WI38 (cell line): ENCODE measurements at regions not wholly inside any gene's neighbourhood (a gene's known extent, or its start where the extent isn't known, plus 50 kb on each side); places are given as distances from the start of the nearest gene placed in this dataset.

Source experiments
- H3K4me3 ChIP-seq: 2 replicates; pipeline ENCODE4 v1.5.1; 2011; ENCODE audit warnings: low read depth, mild to moderate bottlenecking, control low read depth, low read length
- TF ChIP-seq, protein P1 (sequence below): IDR thresholded peaks from 2 replicates; pipeline ENCODE4 v1.5.1; 2012; ENCODE audit warnings: low read depth, mild to moderate bottlenecking, control low read depth, low read length

DNA sequence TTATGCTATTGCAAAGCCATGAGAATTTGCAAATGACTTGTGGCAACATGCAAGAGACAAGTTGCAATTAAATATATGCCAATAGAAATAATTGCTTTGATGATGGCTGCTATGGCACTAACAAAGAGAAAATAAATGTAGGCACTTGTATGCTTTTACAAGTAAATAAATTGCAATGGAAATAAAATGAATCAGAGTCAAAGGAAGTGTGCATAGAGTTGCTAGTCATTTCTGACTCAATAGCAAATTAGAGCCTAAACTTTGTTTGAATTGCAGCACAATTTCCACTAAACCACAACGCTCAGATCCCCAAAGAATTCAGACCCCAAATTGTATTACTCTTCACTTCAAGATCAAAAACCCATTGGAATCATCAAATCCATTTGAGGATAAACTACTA lies 792.1 kb upstream of the ARGLU1 start:
- no peak overlapping the region for H3K4me3 ChIP-seq
- TF ChIP-seq, protein P1, sequence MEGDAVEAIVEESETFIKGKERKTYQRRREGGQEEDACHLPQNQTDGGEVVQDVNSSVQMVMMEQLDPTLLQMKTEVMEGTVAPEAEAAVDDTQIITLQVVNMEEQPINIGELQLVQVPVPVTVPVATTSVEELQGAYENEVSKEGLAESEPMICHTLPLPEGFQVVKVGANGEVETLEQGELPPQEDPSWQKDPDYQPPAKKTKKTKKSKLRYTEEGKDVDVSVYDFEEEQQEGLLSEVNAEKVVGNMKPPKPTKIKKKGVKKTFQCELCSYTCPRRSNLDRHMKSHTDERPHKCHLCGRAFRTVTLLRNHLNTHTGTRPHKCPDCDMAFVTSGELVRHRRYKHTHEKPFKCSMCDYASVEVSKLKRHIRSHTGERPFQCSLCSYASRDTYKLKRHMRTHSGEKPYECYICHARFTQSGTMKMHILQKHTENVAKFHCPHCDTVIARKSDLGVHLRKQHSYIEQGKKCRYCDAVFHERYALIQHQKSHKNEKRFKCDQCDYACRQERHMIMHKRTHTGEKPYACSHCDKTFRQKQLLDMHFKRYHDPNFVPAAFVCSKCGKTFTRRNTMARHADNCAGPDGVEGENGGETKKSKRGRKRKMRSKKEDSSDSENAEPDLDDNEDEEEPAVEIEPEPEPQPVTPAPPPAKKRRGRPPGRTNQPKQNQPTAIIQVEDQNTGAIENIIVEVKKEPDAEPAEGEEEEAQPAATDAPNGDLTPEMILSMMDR = no peak

DNA sequence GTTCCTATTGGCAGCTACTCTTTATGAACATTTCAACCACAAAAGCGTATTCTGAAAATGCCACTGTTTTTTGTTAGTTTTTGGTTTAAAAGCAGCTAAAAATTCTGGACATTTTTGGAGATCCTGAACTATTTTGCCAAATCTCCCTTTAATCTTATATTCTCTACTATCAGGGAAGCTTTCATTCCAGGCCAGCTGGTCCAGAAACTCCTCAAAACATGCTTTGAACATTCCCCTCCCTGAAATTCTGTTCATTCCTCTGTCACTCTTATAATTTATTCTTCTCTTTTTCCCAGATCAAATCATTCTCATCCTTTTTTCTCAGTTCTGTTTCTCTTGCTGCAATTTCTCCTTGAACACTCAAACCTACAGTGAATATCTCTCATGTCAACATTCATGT lies 790.9 kb upstream of the ARGLU1 start:
- TF ChIP-seq, protein P1 = no peak
- no peak overlapping the region for H3K4me3 ChIP-seq

DNA sequence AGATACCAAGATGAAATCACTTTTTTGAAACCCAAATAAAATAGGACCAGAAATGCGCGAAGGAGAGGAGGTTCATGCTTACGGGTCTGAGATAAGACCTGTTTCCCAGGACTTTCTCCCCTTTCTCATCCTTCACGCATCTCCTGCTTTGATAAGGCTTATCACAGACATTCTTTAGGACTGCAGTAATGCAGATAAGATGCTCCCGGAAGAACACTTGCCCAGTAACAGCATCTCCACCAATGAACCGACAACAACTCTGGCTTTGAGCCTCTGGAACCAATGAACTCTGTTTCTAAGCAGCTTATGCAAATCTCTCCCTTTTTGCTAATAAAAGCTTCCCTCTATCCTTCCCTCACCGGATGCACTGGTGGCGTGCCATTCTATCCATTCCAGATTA lies 783.4 kb upstream of the ARGLU1 start:
- H3K4me3 ChIP-seq = no peak overlapping the region
- TF ChIP-seq, protein P1 = no peak

DNA sequence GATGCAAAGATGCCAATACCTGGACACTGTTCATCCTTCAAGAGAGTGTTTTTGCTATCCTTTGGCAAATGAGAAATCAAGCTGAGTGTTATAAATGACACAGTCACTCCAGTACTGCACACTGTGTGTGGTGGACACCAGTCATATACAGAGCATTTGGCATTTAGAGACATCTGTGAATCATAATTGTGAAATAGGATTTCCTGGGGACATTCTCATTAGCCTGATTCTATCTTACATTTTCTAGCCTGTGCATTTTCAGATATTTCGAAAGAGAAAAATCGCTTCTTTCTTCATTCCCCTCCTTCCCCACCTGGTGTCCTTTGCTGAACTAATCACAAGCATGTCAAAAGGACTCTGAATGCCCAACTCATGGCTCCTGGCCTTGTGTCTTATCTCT lies 781.0 kb upstream of the ARGLU1 start:
- TF ChIP-seq, protein P1 = no peak
- H3K4me3 ChIP-seq = no peak overlapping the region

DNA sequence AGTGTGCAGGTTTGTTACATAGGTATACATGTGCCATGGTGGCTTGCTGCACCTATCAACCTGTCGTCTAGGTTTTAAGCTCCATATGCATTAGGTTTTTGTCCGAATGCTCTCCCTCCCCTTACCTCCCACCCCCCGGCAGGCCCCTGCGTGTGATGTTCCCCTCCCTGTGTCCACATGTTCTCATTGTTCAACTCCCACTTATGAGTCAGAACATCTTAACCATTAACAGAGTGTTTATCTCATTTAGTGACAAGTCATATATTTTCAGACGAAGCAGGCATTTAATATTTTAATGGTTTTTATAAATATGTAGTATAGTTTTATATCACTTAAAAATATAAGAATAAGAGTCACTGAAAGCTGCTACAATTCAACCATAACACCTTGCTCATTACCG lies 780.5 kb upstream of the ARGLU1 start:
- TF ChIP-seq, protein P1 = no peak

DNA sequence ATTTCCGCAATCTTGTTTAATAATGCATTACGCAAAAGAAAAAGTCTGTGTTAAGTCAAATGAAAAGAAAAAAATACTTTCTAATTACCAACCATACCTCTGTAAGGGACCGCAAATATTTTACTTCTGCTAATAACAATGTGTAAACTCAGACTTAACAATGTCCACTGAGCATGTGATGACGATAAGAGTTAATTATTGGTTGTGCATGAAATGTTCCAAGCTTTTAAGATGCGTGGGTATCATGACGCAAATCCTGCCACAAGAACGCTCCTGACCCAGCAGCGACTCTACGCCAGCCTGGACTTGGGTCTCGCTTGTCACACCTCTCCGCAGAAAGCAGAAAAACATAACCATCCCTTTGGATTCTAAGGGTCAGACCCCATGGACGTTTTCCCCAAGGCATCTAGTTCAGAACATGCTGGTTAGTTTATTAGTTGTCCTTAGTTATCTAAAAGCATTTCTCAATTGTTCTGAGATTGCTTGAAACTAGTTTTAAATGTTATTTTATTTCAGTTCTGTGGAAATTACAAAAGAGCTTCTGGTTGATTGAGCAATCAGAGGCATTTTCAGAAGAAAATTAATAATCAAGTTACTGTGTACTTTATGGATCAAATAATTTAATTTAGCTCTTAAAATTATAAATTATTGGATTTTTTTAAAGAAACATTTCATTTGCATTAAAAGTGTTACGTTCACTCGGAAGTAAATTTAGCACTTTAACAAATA lies 779.9 kb upstream of the ARGLU1 start:
- TF ChIP-seq, protein P1 = no peak
- no peak overlapping the region for H3K4me3 ChIP-seq

More for the DNA sequence above, 780.5 kb upstream of the ARGLU1 start:
- H3K4me3 ChIP-seq = no peak overlapping the region

DNA sequence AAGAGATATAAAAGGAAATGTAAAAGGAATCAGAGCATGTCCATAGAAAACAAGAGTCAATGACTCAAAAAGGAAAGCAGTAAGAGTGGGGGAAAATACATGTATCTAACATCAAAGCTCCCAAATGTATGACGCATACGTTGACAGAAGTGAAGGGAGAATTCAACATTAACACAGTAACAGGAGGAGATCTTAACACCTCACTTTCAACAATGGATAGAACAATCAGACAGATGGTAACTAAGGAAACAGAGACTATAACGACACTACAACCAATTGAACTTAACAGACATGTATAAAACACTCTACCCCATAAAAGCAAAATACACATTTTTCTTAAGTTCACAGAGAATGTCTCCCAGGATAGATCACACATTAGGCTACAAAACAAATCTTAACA lies 774.8 kb upstream of the ARGLU1 start:
- TF ChIP-seq, protein P1 = no peak
- no peak overlapping the region for H3K4me3 ChIP-seq
